ENCODE measurements at regions not wholly inside any gene's neighbourhood (a gene's known extent, or its start where the extent isn't known, plus 50 kb on each side); places are given as distances from the start of the nearest gene placed in this dataset.

- Histone ChIP-seq H4K20me1 (ENCODE audit: control insufficient read depth, extremely low read depth, insufficient read depth, low read length) (no peaks in the 10 kb centered on the region), H3K4me2 (ENCODE audit: control insufficient read depth, extremely low read depth, insufficient read depth, low read depth, low read length) (no peak overlapping the region), H3K27ac (ENCODE audit: control insufficient read depth, insufficient read depth, low read length) (no peak overlapping the region), H3K9me3 (ENCODE audit: control insufficient read depth, low read depth, low read length) (peaks cover 3% of the 10 kb centered on the region), H2AFZ (ENCODE audit: control insufficient read depth, low read length) (no peak overlapping the region), H3K9ac (ENCODE audit: control insufficient read depth, extremely low read depth, insufficient read depth, low read length) (no peak overlapping the region), H3K27me3 (ENCODE audit: control insufficient read depth, extremely low read depth, insufficient read depth, low read length) (no peaks in the 10 kb centered on the region), H3K36me3 (ENCODE audit: control insufficient read depth in 2 of 2, extremely low read depth in 1 of 2, insufficient read depth in 2 of 2, low read length in 2 of 2) (no peaks in the 10 kb centered on the region), H3K9me1 (ENCODE audit: control insufficient read depth, extremely low read depth, insufficient read depth, low read length) (no peaks in the 10 kb centered on the region), H3K4me1 (ENCODE audit: control insufficient read depth, extremely low read depth, insufficient read depth, low read length) (no peaks in the 10 kb centered on the region), H3K4me3 (ENCODE audit: control insufficient read depth in 2 of 3, extremely low read depth in 1 of 3, insufficient read depth in 2 of 3, low read depth in 1 of 3, low read length in 3 of 3) (no peak overlapping the region), H3K79me2 (ENCODE audit: control insufficient read depth, insufficient read depth, low read length) (no peaks in the 10 kb centered on the region)
- no peak for TF ChIP-seq CTCF (optimal IDR thresholded peaks at IDR 0.05 in 1 of 3, IDR thresholded peaks at IDR 0.05 in 1 of 3, conservative IDR thresholded peaks at IDR 0.05 in 1 of 3; ENCODE audit: extremely low read depth in 1 of 3, insufficient read depth in 2 of 3, low read length in 3 of 3)
- no peak for TF ChIP-seq EZH2 (IDR thresholded peaks at IDR 0.05; ENCODE audit: low read length)
- no peak for DNase-seq (ENCODE audit: low read depth, low spot score)
- FAIRE-seq: no peak
- dilution Hi-C loops (cut with MboI; ENCODE audit: extremely low pct_ligation_motif_present, low sequenced_read_pairs): no loop called here
Observed at GRCh38 chr13:85853901-85854663, 54.9 kb upstream of the SLITRK6 start.

GRCh38 chr13:85853161-85853894 is 54.1 kb upstream of the SLITRK6 start:
- DNase-seq (ENCODE audit: low read depth, low spot score): no peak
- dilution Hi-C loops (cut with MboI; ENCODE audit: extremely low pct_ligation_motif_present, low sequenced_read_pairs): no loop called here
- H2AFZ ChIP-seq (ENCODE audit: control insufficient read depth, low read length): no peak overlapping the region
- H3K9me1 ChIP-seq (ENCODE audit: control insufficient read depth, extremely low read depth, insufficient read depth, low read length): no peaks in the 10 kb centered on the region
- no peaks in the 10 kb centered on the region for H3K79me2 ChIP-seq (ENCODE audit: control insufficient read depth, insufficient read depth, low read length)
- H3K4me2 ChIP-seq (ENCODE audit: control insufficient read depth, extremely low read depth, insufficient read depth, low read depth, low read length): no peak overlapping the region
- no peaks in the 10 kb centered on the region for H3K36me3 ChIP-seq (ENCODE audit: control insufficient read depth in 2 of 2, extremely low read depth in 1 of 2, insufficient read depth in 2 of 2, low read length in 2 of 2)
- H3K4me3 ChIP-seq (ENCODE audit: control insufficient read depth in 2 of 3, extremely low read depth in 1 of 3, insufficient read depth in 2 of 3, low read depth in 1 of 3, low read length in 3 of 3): no peak overlapping the region
- H3K9ac ChIP-seq (ENCODE audit: control insufficient read depth, extremely low read depth, insufficient read depth, low read length): no peak overlapping the region
- H3K4me1 ChIP-seq (ENCODE audit: control insufficient read depth, extremely low read depth, insufficient read depth, low read length): no peaks in the 10 kb centered on the region
- H3K9me3 ChIP-seq (ENCODE audit: control insufficient read depth, low read depth, low read length): peaks cover 3% of the 10 kb centered on the region
- TF ChIP-seq CTCF (optimal IDR thresholded peaks at IDR 0.05 in 1 of 3, IDR thresholded peaks at IDR 0.05 in 1 of 3, conservative IDR thresholded peaks at IDR 0.05 in 1 of 3; ENCODE audit: extremely low read depth in 1 of 3, insufficient read depth in 2 of 3, low read length in 3 of 3) (no peak), EZH2 (IDR thresholded peaks at IDR 0.05; ENCODE audit: low read length) (no peak)
- no peak overlapping the region for H3K27ac ChIP-seq (ENCODE audit: control insufficient read depth, insufficient read depth, low read length)
- no peaks in the 10 kb centered on the region for H4K20me1 ChIP-seq (ENCODE audit: control insufficient read depth, extremely low read depth, insufficient read depth, low read length)
- no peak for FAIRE-seq
- no peaks in the 10 kb centered on the region for H3K27me3 ChIP-seq (ENCODE audit: control insufficient read depth, extremely low read depth, insufficient read depth, low read length)

Measured in keratinocyte (primary cell).